HG03135 (cell line): ENCODE measurements at regions not wholly inside any gene's neighbourhood (a gene's known extent, or its start where the extent isn't known, plus 50 kb on each side); places are given as distances from the start of the nearest gene placed in this dataset.

Source experiments
- ATAC-seq: cut with Tn5 transposase; IDR thresholded peaks from one replicate; pipeline ENCODE4 v1.9.1; 2021; ENCODE audit warnings: mild to moderate bottlenecking, moderate library complexity; ENCODE audit not compliant: unreplicated experiment

DNA sequence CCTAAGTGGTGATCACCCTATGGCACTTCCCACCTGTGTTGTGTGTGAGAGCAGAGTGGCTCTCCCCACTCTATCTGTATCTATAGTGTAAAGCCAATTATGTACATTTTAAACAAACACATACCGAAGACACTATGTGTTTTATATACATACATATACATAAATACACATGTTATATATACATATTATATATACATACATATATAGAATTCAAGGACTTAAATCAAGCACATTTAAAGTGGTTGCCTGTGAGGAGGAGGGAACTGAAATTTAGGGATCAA lies 246.6 kb downstream of the LY86 start:
- no peak for ATAC-seq

DNA sequence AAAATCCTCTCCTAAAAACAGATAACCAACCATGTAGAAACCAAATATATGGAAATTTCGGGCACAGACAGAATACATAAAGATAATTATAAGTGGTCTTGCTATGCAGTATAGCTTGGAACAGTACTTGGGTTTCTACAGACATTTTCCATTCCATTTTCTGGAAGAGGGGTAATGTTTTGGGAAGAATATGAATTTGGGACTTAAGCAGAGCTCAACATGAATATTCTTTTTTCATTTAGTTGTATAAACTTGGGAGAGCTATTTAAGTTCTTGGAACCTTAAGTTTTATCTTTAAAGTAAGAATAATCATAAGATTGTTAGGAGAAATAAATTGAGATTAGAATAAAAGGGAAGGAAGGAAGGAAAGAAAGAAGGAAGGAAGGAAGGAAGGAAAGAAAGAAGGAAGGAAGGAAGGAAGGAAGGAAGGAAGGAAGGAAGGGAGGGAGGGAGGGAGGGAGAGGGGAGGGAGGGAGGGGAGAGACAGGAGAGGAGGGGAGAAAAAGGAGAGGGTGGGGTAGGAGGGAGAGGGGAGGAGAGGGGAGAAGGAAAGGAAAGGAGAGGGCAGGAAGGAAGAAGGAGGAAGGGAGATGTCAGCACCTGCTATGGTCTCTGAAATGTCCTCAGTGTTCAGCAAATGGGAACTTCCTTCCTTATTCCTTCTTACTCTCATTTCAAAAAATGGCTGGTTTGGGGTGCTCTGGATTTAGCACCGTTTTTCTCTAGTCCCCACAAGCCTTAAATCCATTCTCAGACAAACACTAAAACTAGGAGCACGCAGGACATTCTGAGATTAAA lies 248.3 kb downstream of the LY86 start:
- no peak for ATAC-seq

DNA sequence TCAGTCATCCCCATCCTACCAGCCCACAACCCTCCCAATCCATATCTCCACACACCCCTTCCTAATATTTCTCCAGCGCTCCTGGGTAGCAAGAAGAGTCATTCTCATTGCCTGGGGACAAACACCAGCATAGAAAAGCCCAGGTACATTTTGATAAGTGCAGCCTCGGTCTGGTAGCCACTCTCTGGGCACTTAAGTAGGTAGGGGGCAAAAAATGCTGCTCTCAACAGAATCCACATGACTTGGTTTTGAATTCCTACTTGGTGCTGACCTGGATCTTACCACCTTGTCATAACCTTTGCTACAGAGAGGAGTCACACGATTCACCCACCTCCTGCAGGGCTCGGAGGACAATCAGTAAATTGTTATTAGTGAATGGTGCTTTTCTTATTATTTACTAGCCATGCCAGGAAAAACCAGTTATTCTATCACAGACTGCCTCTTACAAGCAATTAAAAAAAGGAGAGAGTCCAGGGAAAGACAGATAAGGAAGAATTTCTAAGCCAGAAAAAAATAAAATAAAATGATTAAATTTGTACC lies 249.1 kb downstream of the LY86 start:
- ATAC-seq: no peak

GRCh38 chr6:6840831-6841291 lies 252.3 kb downstream of the LY86 start:
- peak; percentile 87 for ATAC-seq

- no peak for ATAC-seq
Measured at GRCh38 chr6:6841571-6841970, 253.1 kb downstream of the LY86 start.

GRCh38 chr6:6842291-6842690 lies 253.8 kb downstream of the LY86 start:
- ATAC-seq: no peak

DNA sequence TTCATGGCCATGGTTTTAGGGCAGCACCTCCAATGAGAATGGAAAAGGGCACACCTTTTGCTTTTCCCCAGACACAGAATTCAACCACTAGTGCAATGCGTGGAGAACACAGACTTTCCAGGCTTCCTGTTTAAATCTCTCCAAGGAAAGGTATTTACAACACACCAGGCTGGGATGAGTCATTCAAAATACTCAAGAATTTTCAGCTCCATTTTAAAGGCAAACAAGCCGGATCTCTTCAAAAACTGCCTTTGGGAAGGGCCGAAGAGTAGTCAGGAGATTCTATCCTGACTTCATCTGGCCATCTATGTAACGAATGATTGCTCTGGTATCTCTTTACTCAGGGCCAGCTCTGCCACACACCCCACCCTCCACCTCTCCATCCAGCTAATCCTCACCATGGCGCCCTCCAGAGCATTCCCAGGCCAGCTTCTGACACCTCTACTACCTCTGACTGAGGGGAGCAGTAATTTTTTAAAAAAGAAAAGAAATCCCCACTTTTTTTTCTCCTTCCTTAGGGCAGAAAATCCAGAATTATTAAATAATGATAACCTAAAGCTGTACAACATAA lies 254.6 kb downstream of the LY86 start:
- ATAC-seq: no peak

DNA sequence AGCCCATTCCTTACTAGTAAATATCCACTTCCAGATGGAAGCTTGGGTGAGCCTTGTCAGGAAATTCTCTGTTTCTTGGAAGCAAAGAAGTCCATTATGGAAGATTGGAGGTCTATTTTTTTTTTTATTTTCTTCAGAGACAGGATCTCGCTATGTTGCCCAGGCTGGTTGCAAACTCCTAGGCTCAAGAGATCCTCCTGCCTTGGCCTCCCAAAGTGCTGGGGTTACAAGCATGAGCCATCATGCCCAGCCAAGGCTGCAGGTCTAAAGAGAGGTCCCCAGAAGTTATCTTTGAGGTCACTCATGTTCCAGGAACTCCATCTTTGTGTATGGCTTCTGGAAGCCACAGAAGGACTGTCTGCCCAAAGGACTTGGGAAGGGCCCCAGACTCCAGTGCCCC lies 255.3 kb downstream of the LY86 start:
- ATAC-seq: no peak

- no peak for ATAC-seq
Measured at GRCh38 chr6:6844530-6844929, 256.0 kb downstream of the LY86 start.

- ATAC-seq: no peak
Measured at GRCh38 chr6:6845603-6846002, 257.1 kb downstream of the LY86 start.

GRCh38 chr6:6847591-6847990 lies 259.1 kb downstream of the LY86 start:
- no peak for ATAC-seq

DNA sequence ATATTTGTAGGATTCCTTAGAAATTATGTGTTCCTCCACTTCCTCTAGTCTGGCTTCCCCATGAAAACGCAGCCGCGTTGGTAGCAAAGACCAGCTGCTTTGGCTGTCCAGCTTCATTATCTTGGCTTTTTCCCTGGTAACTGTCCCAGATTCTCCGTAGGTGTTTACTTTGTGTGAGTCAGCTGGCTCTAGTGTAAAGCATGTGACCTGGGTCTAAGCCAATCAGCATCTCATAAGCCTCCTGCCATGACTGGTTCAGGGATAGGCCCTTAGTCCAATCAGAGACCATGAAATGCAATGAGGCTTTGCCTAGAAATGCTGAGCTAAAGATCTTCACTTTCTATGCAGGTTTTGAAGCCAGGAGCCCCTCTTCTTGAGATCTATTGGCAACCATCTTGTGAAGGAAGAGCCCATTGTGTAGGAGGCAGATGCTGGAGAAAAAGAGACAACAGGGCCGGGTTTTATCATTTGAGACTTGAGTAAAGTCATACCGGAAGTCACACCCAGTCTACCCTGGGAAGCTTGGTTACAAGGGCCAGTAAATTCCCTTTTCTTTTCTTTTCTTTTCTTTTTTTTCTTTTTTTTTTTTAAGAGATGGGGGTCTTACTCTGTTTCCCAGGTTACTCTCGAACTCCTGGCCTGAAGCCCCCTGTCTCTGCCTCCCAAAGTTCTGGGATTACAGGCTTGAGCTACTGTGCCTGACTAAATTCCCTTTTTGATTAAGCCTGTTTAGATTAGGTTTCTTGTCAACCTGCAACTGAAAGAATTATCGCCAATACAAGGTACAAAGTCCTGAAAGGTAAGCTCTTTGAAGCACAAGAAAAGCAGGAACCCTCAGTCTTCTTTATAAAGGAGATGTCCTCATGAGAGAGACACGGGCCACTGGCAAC lies 256.5 kb upstream of the RREB1 start:
- no peak for ATAC-seq

GRCh38 chr6:6851949-6852261 lies 255.9 kb upstream of the RREB1 start:
- ATAC-seq: no peak

GRCh38 chr6:6856538-6857523 lies 250.9 kb upstream of the RREB1 start:
- ATAC-seq: peak; percentile 77

- no peak for ATAC-seq
Measured at GRCh38 chr6:6857528-6857927, 250.2 kb upstream of the RREB1 start.

- no peak for ATAC-seq
Measured at GRCh38 chr6:6858533-6858982, 249.2 kb upstream of the RREB1 start.

- no peak for ATAC-seq
Measured at GRCh38 chr6:6859105-6859504, 248.7 kb upstream of the RREB1 start.

GRCh38 chr6:6859722-6860121 lies 248.0 kb upstream of the RREB1 start:
- ATAC-seq: no peak

GRCh38 chr6:6860863-6861262 lies 246.9 kb upstream of the RREB1 start:
- no peak for ATAC-seq

DNA sequence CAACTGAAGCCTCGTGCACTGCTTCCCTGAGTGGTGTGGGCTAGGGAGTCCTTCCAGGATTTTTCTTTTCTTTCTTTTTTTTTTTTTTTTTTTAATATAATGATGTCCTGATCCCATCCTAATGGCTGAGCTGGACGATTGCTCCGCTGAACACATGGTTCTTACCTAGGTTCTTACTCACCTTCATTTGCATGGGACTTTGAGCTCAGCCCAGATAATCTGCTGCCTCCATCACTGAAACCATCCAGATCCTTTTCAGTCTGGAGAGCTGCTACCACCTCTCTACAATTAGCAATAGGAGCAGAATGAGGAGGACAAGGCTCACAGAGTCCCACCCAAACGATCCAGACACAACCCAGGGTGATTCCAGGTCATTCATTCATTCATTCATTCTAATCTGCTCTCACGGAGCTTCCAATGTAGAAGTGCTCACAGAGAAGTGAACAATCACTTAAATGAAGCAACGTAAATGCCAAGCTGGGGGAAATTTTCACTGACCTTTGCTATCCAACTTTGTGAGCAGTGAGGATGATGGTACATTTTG lies 246.3 kb upstream of the RREB1 start:
- no peak for ATAC-seq
